ENCODE measurements at regions not wholly inside any gene's neighbourhood (a gene's known extent, or its start where the extent isn't known, plus 50 kb on each side); places are given as distances from the start of the nearest gene placed in this dataset.
A peak's percentile ranks its signal among the peaks of the same experiment; 100 is the strongest.

- no peak for TF ChIP-seq SP4 (IDR thresholded peaks at IDR 0.05; ENCODE audit: low read length)
Measured at GRCh38 chr11:22473586-22473985, 135.4 kb downstream of the SLC17A6 start (continued).

- Histone ChIP-seq H3K18ac (ENCODE audit: extremely low read depth, low read length) (no peak overlapping the region), H4K5ac (ENCODE audit: insufficient read length, low read depth, low read length) (no peak overlapping the region), H3K4me3 (ENCODE audit: extremely low read depth in 1 of 4, insufficient read depth in 2 of 4, low read depth in 3 of 4, low read length in 4 of 4) (no peak overlapping the region), H3K36me3 (ENCODE audit: control insufficient read depth in 2 of 4, insufficient read depth in 4 of 4, low read length in 3 of 4) (no peaks in the 10 kb centered on the region), H3K14ac (ENCODE audit: insufficient read length) (no peak overlapping the region), H2BK5ac (ENCODE audit: low read depth, low read length) (no peak overlapping the region), H3K9ac (replicated peaks in 1 of 4; ENCODE audit: extremely low read depth in 1 of 4, low read depth in 3 of 4, low read length in 3 of 4) (no peak overlapping the region), H2AFZ (ENCODE audit: low read length) (no peak overlapping the region), H3K4ac (replicated peaks; ENCODE audit: insufficient read length, low read depth, low read length) (no peak overlapping the region), H3K56ac (replicated peaks; ENCODE audit: insufficient read length, low read depth, low read length) (no peak overlapping the region), H3K23me2 (ENCODE audit: low read depth, low read length) (no peaks in the 10 kb centered on the region), H3K79me1 (ENCODE audit: low read depth, low read length) (no peaks in the 10 kb centered on the region), H4K91ac (replicated peaks; ENCODE audit: insufficient read length, low read length) (no peak overlapping the region), H3K27me3 (replicated peaks in 1 of 4; ENCODE audit: control insufficient read depth in 3 of 4, extremely low read depth in 1 of 4, insufficient read depth in 3 of 4, low read length in 3 of 4) (no peaks in the 10 kb centered on the region), H2BK20ac (ENCODE audit: low read length) (no peak overlapping the region), H2AK5ac (ENCODE audit: low read depth, low read length) (no peak overlapping the region), H4K8ac (ENCODE audit: extremely low read depth, insufficient read depth, low read length) (no peak overlapping the region), H2BK12ac (ENCODE audit: low read depth, low read length) (no peak overlapping the region), H3K9me3 (ENCODE audit: insufficient read depth in 2 of 2, low read depth in 1 of 2, low read length in 1 of 2) (no peaks in the 10 kb centered on the region), H3K4me2 (ENCODE audit: insufficient read depth in 1 of 2, low read depth in 2 of 2, low read length in 2 of 2) (no peak overlapping the region), H2BK120ac (replicated peaks; ENCODE audit: low read depth, low read length) (no peak overlapping the region), H3K79me2 (ENCODE audit: control insufficient read depth in 1 of 2, insufficient read depth in 2 of 2, low read length in 2 of 2) (no peaks in the 10 kb centered on the region), H2BK15ac (ENCODE audit: low read length) (no peak overlapping the region), H3K23ac (ENCODE audit: insufficient read length) (no peak overlapping the region), H3K27ac (ENCODE audit: low read depth, low read length) (no peak overlapping the region), H3K4me1 (replicated peaks in 1 of 4; ENCODE audit: control insufficient read depth in 3 of 4, insufficient read depth in 4 of 4, low read length in 3 of 4) (no peaks in the 10 kb centered on the region), H4K20me1 (replicated peaks in 1 of 2; ENCODE audit: control insufficient read depth in 1 of 2, insufficient read depth in 2 of 2, low read length in 2 of 2) (no peaks in the 10 kb centered on the region)
- TF ChIP-seq CTCF (IDR thresholded peaks at IDR 0.05; ENCODE audit: control extremely low read depth in 1 of 3, insufficient read depth in 1 of 3, low read depth in 1 of 3, low read length in 3 of 3) (peak in 2 of 3 experiments; percentile 36 to 52; a peak in 2 of 4 replicates), SUZ12 (IDR thresholded peaks at IDR 0.05; ENCODE audit: low read length) (no peak), RAD21 (IDR thresholded peaks at IDR 0.05 in 1 of 2, conservative IDR thresholded peaks at IDR 0.05 in 1 of 2; ENCODE audit: low read depth in 2 of 2, low read length in 2 of 2) (peak; percentile 57 to 66)
- CTCF ChIA-PET (ENCODE audit: partially characterized antibody): interaction anchor here (0.7 to 2.2 kb wide), 13 partner anchors 9 to 303 kb away, joined by 3 to 17 read pairs (median 3); no protein-coding TSS in a partner anchor
- DNase-seq (ENCODE audit: low read depth in 1 of 2, low spot score in 2 of 2) (no peak), FAIRE-seq (peak; percentile 13)
- POLR2A ChIA-PET (ENCODE audit: partially characterized antibody): no interaction called here
- 84% methylated on average over 7 of the region's 7 CpGs; no CpG with 5 or more reads in 1 of the 2 experiments for WGBS, 2 experiments (ENCODE audit: extremely low coverage in 1 of 2, insufficient coverage in 1 of 2, insufficient read length in 1 of 2, insufficient replicate concordance in 2 of 2, low coverage in 1 of 2, low lambda C conversion rate in 2 of 2, missing lambda C conversion rate in 1 of 2)
Measured at GRCh38 chr11:22472306-22472705, 134.1 kb downstream of the SLC17A6 start.

All from H1 (cell line).